SK-N-SH (cell line): ENCODE measurements at regions not wholly inside any gene's neighbourhood (a gene's known extent, or its start where the extent isn't known, plus 50 kb on each side); places are given as distances from the start of the nearest gene placed in this dataset.

ENCODE experiments used
- CTCF ChIA-PET: fragments of 300-600, 350-600 bp; formaldehyde crosslinking; extraction: SDS; loops from one replicate; lab custom pipeline; 2021; lab: Yijun Ruan, JAX
- POLR2A ChIA-PET: fragments of 350-600 bp; sonication (Branson Sonifier 250); formaldehyde crosslinking; extraction: SDS; loops from one replicate; lab custom pipeline; 2020; ENCODE audit warnings: antibody characterized with exemption, inconsistent platforms; lab: Yijun Ruan, JAX
- DNase-seq: peaks from one replicate; pipeline ENCODE4 v3.0.0; 2012
- H2AFZ ChIP-seq: fragments of 200-600 bp; sonication (generic); 2 replicates; pipeline ENCODE4 v1.8.1; 2016; ENCODE audit warnings: antibody characterized with exemption, mild to moderate bottlenecking, low read depth
- H3F3A ChIP-seq: fragments of 200-600 bp; sonication (generic); replicated peaks from 2 replicates; pipeline ENCODE3; 2016; ENCODE audit warnings: antibody characterized with exemption, mild to moderate bottlenecking; ENCODE audit not compliant: insufficient read depth
- H3K27ac ChIP-seq, 2 experiments: fragments of 200-500 bp in 1 of 2; fragments of 200-600 bp in 1 of 2; sonication (Bioruptor generic) in 1 of 2; sonication (generic), shearing (Covaris generic) in 1 of 2; 2 replicates each; pipeline versions ENCODE4 v1.5.1 to v1.6.1; 2014 to 2016; ENCODE audit warnings: low read depth in 2 of 2, inconsistent platforms in 1 of 2, low read length in 1 of 2, mild to moderate bottlenecking in 1 of 2, mixed read lengths in 1 of 2
- H3K27me3 ChIP-seq: fragments of 200-600 bp; sonication (generic), shearing (Covaris generic); 2 replicates; pipeline ENCODE4 v1.6.1; 2016; ENCODE audit warnings: mixed run types; ENCODE audit not compliant: insufficient read depth
- H3K36me3 ChIP-seq, 2 experiments: fragments of 200-500 bp in 1 of 2; fragments of 200-600 bp in 1 of 2; sonication (Bioruptor generic) in 1 of 2; sonication (generic) in 1 of 2; replicated peaks in 1 of 2; 2 replicates each; pipeline versions ENCODE3 to v1.5.1; 2014 to 2016; ENCODE audit warnings: low read length in 1 of 2, mild to moderate bottlenecking in 1 of 2; ENCODE audit not compliant: insufficient read depth in 2 of 2, control insufficient read depth in 1 of 2
- H3K4me1 ChIP-seq, 2 experiments: fragments of 200-500 bp in 1 of 2; fragments of 200-600 bp in 1 of 2; sonication (Bioruptor generic) in 1 of 2; sonication (generic), shearing (Covaris generic) in 1 of 2; 2 replicates each; pipeline versions ENCODE4 v1.5.1 to v1.6.1; 2014 to 2016; ENCODE audit warnings: low read depth in 1 of 2, low read length in 1 of 2, mixed run types in 1 of 2; ENCODE audit not compliant: insufficient read depth in 2 of 2, control insufficient read depth in 1 of 2
- H3K4me2 ChIP-seq: fragments of 200-600 bp; sonication (generic), shearing (Covaris generic); 2 replicates; pipeline ENCODE4 v1.6.1; 2017; ENCODE audit warnings: mixed run types
- H3K4me3 ChIP-seq, 2 experiments: fragments of 200-500 bp in 1 of 2; fragments of 200-600 bp in 1 of 2; sonication (Bioruptor generic) in 1 of 2; sonication (generic), shearing (Covaris generic) in 1 of 2; 2 replicates each; pipeline versions ENCODE4 v1.5.1 to v1.8.1; 2014 to 2016; ENCODE audit warnings: low read depth in 2 of 2, inconsistent platforms in 1 of 2, low read length in 1 of 2, mild to moderate bottlenecking in 1 of 2, mixed read lengths in 1 of 2, moderate library complexity in 1 of 2
- H3K79me2 ChIP-seq: fragments of 200-600 bp; sonication (generic); 2 replicates; pipeline ENCODE4 v1.8.1; 2017; ENCODE audit warnings: mild to moderate bottlenecking; ENCODE audit not compliant: insufficient read depth
- H3K9ac ChIP-seq: fragments of 200-600 bp; sonication (generic); 2 replicates; pipeline ENCODE4 v1.6.1; 2017; ENCODE audit warnings: mixed run types
- H3K9me2 ChIP-seq: fragments of 200-600 bp; sonication (generic); 2 replicates; pipeline ENCODE4 v1.6.1; 2017; ENCODE audit warnings: mixed run types
- H3K9me3 ChIP-seq: fragments of 200-600 bp; sonication (generic); 2 replicates; pipeline ENCODE4 v1.6.1; 2017; ENCODE audit warnings: mixed run types, mild to moderate bottlenecking, moderate library complexity
- H4K20me1 ChIP-seq: fragments of 200-600 bp; sonication (generic); 2 replicates; pipeline ENCODE4 v1.6.1; 2017; ENCODE audit warnings: mild to moderate bottlenecking, mixed run types; ENCODE audit not compliant: insufficient read depth
- CHD2 ChIP-seq: fragments of 150-350 bp; IDR thresholded peaks from 2 replicates; pipeline ENCODE4 v1.6.1; 2018; ENCODE audit warnings: low read length; ENCODE audit not compliant: partially characterized antibody
- ELF1 ChIP-seq: IDR thresholded peaks from 2 replicates; pipeline ENCODE4 v1.4.0; 2012
- EP300 ChIP-seq, 2 experiments: IDR thresholded peaks; 2 replicates each; pipeline versions ENCODE4 v1.4.0 to v1.6.1; 2012; ENCODE audit warnings: borderline replicate concordance in 1 of 2, low read depth in 1 of 2, low read length in 1 of 2
- FOXJ3 ChIP-seq: sonication (generic); formaldehyde crosslinking; IDR thresholded peaks from 2 replicates; pipeline ENCODE4 v1.5.1; 2020; ENCODE audit warnings: mild to moderate bottlenecking, missing genetic modification reagents
- GABPA ChIP-seq: IDR thresholded peaks from 2 replicates; pipeline ENCODE4 v1.4.0; 2012; ENCODE audit warnings: low read depth, mild to moderate bottlenecking
- GATA2 ChIP-seq: sonication (generic); formaldehyde crosslinking; IDR thresholded peaks from 2 replicates; pipeline ENCODE4 v1.5.0; 2020; ENCODE audit warnings: mild to moderate bottlenecking, missing genetic modification reagents
- JUND ChIP-seq: IDR thresholded peaks from 2 replicates; pipeline ENCODE4 v1.4.0; 2012
- NFIC ChIP-seq: IDR thresholded peaks from 2 replicates; pipeline ENCODE4 v1.4.0; 2012; ENCODE audit warnings: borderline replicate concordance
- POLR2AphosphoS5 ChIP-seq: IDR thresholded peaks from 2 replicates; pipeline ENCODE4 v1.6.1; 2012; ENCODE audit warnings: low read depth, low read length
- RXRA ChIP-seq: IDR thresholded peaks from 2 replicates; pipeline ENCODE4 v1.4.0; 2012; ENCODE audit warnings: low read depth, mild to moderate bottlenecking, borderline replicate concordance
- SIN3A ChIP-seq: IDR thresholded peaks from 2 replicates; pipeline ENCODE4 v1.6.1; 2012; ENCODE audit warnings: low read depth, mild to moderate bottlenecking, low read length, moderate library complexity, borderline replicate concordance
- SMC3 ChIP-seq: IDR thresholded peaks from 2 replicates; pipeline ENCODE4 v1.6.1; 2012; ENCODE audit warnings: low read depth, low read length, improper control_type of control experiment
- TAF1 ChIP-seq: IDR thresholded peaks from 2 replicates; pipeline ENCODE4 v1.6.1; 2012; ENCODE audit warnings: low read depth, mild to moderate bottlenecking, low read length, moderate library complexity, borderline replicate concordance
- TCF12 ChIP-seq: IDR thresholded peaks from 2 replicates; pipeline ENCODE4 v1.4.0; 2012
- YY1 ChIP-seq: IDR thresholded peaks from 2 replicates; pipeline ENCODE4 v1.4.0; 2012; ENCODE audit warnings: low read depth, mild to moderate bottlenecking
- WGBS: methylation state at CpG from one replicate; pipeline ENCODE4 v1.1.6; 2017; ENCODE audit warnings: low lambda C conversion rate; 5-methylcytosine and 5-hydroxymethylcytosine counted together
- TF ChIP-seq, protein P1 (sequence below): IDR thresholded peaks from 2 replicates; pipeline ENCODE4 v1.4.0; 2012; ENCODE audit warnings: low read depth
- TF ChIP-seq, protein P2 (sequence below): IDR thresholded peaks from 2 replicates; pipeline ENCODE4; 2012
- TF ChIP-seq, protein P3 (sequence below): IDR thresholded peaks from 2 replicates; pipeline ENCODE4 v1.6.1; 2012; ENCODE audit warnings: mild to moderate bottlenecking, low read depth, low read length, moderate library complexity
- TF ChIP-seq, protein P4 (sequence below): fragments of 150-350 bp; IDR thresholded peaks from 2 replicates; pipeline ENCODE4 v1.6.1; 2017; ENCODE audit warnings: antibody characterized with exemption, low read length, low read depth, borderline replicate concordance
- TF ChIP-seq, protein P5 (sequence below): IDR thresholded peaks from 2 replicates; pipeline ENCODE4 v1.4.0; 2012; ENCODE audit warnings: low read depth, borderline replicate concordance

DNA sequence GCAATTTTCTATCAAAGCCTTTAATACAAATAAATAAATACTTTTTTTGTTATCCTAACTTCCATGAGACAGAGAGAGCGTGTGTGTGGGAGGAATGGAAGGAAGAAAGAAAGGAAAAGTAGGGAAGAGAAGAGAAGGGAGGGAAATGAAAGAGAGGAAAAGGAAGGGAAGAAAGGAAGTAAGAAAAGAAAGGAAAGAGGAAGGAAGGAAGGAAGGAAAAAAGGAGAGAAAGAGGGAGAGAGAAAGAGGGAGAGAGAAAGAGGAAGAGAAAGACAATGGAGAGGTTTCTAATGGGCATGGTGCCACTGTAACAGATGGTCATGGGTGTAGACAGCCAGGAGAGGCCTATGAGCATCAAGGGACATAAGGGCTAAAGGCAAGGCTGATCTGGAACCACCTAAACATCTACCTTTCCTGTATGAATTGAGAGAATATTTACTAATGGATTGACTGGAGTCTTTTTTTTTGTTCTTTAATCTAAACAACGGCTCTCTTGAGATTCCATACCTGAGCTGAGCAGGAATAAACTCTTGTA lies 234.9 kb downstream of the PTPRC start:
- Histone ChIP-seq H3K9me3 (no peaks in the 10 kb centered on the region), H2AFZ (no peak overlapping the region), H3K4me3 (no peak overlapping the region), H3K9ac (no peak overlapping the region), H3K4me2 (no peak overlapping the region), H3K27ac (no peak overlapping the region), H3K4me1 (no peaks in the 10 kb centered on the region; a peak in 2 of 4 replicates), H3K9me2 (no peaks in the 10 kb centered on the region), H3K79me2 (peaks cover 12% of the 10 kb centered on the region; the same call in 1 of the 2 replicates), H4K20me1 (no peaks in the 10 kb centered on the region), H3K27me3 (no peaks in the 10 kb centered on the region), H3F3A (peaks cover 4% of the 10 kb centered on the region), H3K36me3 (peaks cover 0 to 17% of the 10 kb centered on the region in 2 experiments)
- WGBS = 93% methylated on average over 2 of the region's 2 CpGs
- ChIA-PET CTCF (no interaction called here), POLR2A (no interaction called here)
- DNase-seq = no peak
- TF ChIP-seq POLR2AphosphoS5 (no peak), EP300 (IDR thresholded peaks at IDR 0.05; ENCODE audit: borderline replicate concordance in 1 of 2, low read depth in 1 of 2, low read length in 1 of 2) (no peak), RXRA (no peak), TCF12 (no peak), SIN3A (no peak), ELF1 (no peak), FOXJ3 (no peak), CHD2 (no peak), GABPA (no peak), NFIC (no peak), GATA2 (CRISPR knock-in tag) (no peak), SMC3 (no peak), YY1 (no peak), JUND (no peak), TAF1 (no peak)
- TF ChIP-seq, protein P1, sequence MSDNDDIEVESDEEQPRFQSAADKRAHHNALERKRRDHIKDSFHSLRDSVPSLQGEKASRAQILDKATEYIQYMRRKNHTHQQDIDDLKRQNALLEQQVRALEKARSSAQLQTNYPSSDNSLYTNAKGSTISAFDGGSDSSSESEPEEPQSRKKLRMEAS = no peak
- TF ChIP-seq, protein P2, sequence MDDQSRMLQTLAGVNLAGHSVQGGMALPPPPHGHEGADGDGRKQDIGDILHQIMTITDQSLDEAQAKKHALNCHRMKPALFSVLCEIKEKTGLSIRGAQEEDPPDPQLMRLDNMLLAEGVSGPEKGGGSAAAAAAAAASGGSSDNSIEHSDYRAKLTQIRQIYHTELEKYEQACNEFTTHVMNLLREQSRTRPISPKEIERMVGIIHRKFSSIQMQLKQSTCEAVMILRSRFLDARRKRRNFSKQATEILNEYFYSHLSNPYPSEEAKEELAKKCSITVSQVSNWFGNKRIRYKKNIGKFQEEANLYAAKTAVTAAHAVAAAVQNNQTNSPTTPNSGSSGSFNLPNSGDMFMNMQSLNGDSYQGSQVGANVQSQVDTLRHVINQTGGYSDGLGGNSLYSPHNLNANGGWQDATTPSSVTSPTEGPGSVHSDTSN = no peak
- TF ChIP-seq, protein P3, sequence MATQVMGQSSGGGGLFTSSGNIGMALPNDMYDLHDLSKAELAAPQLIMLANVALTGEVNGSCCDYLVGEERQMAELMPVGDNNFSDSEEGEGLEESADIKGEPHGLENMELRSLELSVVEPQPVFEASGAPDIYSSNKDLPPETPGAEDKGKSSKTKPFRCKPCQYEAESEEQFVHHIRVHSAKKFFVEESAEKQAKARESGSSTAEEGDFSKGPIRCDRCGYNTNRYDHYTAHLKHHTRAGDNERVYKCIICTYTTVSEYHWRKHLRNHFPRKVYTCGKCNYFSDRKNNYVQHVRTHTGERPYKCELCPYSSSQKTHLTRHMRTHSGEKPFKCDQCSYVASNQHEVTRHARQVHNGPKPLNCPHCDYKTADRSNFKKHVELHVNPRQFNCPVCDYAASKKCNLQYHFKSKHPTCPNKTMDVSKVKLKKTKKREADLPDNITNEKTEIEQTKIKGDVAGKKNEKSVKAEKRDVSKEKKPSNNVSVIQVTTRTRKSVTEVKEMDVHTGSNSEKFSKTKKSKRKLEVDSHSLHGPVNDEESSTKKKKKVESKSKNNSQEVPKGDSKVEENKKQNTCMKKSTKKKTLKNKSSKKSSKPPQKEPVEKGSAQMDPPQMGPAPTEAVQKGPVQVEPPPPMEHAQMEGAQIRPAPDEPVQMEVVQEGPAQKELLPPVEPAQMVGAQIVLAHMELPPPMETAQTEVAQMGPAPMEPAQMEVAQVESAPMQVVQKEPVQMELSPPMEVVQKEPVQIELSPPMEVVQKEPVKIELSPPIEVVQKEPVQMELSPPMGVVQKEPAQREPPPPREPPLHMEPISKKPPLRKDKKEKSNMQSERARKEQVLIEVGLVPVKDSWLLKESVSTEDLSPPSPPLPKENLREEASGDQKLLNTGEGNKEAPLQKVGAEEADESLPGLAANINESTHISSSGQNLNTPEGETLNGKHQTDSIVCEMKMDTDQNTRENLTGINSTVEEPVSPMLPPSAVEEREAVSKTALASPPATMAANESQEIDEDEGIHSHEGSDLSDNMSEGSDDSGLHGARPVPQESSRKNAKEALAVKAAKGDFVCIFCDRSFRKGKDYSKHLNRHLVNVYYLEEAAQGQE = no peak
- TF ChIP-seq, protein P4, sequence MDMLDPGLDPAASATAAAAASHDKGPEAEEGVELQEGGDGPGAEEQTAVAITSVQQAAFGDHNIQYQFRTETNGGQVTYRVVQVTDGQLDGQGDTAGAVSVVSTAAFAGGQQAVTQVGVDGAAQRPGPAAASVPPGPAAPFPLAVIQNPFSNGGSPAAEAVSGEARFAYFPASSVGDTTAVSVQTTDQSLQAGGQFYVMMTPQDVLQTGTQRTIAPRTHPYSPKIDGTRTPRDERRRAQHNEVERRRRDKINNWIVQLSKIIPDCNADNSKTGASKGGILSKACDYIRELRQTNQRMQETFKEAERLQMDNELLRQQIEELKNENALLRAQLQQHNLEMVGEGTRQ = no peak
- TF ChIP-seq, protein P5, sequence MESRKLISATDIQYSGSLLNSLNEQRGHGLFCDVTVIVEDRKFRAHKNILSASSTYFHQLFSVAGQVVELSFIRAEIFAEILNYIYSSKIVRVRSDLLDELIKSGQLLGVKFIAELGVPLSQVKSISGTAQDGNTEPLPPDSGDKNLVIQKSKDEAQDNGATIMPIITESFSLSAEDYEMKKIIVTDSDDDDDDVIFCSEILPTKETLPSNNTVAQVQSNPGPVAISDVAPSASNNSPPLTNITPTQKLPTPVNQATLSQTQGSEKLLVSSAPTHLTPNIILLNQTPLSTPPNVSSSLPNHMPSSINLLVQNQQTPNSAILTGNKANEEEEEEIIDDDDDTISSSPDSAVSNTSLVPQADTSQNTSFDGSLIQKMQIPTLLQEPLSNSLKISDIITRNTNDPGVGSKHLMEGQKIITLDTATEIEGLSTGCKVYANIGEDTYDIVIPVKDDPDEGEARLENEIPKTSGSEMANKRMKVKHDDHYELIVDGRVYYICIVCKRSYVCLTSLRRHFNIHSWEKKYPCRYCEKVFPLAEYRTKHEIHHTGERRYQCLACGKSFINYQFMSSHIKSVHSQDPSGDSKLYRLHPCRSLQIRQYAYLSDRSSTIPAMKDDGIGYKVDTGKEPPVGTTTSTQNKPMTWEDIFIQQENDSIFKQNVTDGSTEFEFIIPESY = no peak
